G401.6 (cell line): ENCODE measurements at regions not wholly inside any gene's neighbourhood (a gene's known extent, or its start where the extent isn't known, plus 50 kb on each side); places are given as distances from the start of the nearest gene placed in this dataset.
A peak's percentile ranks its signal among the peaks of the same experiment; 100 is the strongest.
"Not testable (repeated sequence)": the region's sequence is repeated elsewhere in the genome, so short reads cannot be mapped to it uniquely, and the experiment has no call there.

Experiments used
- FAIRE-seq: peaks from 2 replicates; lab custom pipeline; 2012; peaks lifted over from hg19 to GRCh38; lab: Jason Lieb, UNC

- no peak for FAIRE-seq
Measured at GRCh38 chr6:103723438-103724322, 1136.0 kb downstream of the HACE1 start.

- FAIRE-seq, result no peak
Measured at GRCh38 chr6:103722683-103723082, 1137.0 kb downstream of the HACE1 start.

GRCh38 chr6:103721923-103722322 is 1137.8 kb downstream of the HACE1 start:
- peak; percentile 99 for FAIRE-seq

GRCh38 chr6:103720393-103720792 is 1139.3 kb downstream of the HACE1 start:
- no peak for FAIRE-seq

- FAIRE-seq, result no peak
Measured at GRCh38 chr6:103719545-103719944, 1140.2 kb downstream of the HACE1 start.

DNA sequence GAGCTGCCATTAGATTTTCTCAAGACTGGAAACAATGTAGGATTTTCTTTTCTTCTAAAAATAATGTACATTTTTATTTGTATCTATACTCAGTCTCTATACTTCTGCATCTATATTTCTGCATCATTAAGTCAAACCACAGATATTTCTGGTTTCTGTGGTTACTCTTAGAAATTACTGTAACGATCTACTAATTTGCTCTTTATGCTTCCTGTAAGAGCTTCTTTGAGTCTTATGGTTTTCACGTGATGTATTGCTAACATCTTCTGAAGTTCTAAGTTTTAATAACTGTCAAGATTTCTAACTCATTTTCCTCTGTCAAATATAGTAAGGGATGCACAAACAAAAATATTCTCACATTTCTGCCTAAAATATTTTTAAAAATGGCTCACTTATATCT is 1144.5 kb downstream of the HACE1 start:
- FAIRE-seq, result no peak

DNA sequence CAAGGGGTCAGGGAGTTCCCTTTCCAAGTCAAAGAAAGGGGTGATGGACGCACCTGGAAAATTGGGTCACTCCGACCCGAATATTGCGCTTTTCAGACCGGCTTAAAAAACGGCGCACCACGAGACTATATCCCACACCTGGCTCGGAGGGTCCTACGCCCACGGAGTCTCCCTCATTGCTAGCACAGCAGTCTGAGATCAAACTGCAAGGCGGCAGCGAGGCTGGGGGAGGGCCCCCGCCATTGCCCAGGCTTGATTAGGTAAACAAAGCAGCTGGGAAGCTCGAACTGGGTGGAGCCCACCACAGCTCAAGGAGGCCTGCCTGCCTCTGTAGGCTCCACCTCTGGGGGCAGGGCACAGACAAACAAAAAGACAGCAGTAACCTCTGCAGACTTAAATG is 1150.5 kb downstream of the HACE1 start:
- not testable (repeated sequence) for FAIRE-seq

DNA sequence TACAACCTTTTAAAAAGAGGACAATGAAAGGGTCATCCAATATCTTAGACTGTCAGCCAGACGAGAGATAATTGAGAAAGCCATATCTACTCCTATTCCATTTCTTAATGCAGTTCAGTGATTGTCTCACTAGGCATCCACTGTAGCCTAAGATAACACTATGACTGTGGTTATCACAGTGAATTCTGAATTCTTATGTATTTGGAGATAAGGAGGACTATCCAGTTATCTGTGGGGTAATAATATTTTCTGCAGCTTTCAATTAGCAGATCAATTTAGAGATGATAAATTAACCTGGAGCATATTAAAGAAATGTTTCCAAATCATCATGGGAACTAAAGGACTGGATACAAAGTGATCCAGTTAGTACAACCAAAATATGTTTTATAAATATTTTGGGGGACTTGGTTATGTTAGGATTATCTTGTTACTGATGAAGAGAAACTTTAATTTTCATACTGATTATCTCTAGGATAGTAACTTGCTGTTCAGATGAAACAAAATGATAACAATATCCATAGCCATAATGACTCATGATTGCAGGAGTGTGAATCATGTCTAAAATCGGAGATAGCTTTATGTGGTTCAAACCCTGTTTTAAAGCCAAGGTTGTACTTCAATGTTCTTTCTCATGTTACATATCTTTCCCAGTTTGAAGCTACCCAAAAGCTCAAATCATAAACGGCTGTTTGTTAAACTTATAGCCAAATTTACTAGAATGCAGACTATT is 1152.0 kb downstream of the HACE1 start:
- no peak for FAIRE-seq

- FAIRE-seq, result peak; percentile 57
Measured at GRCh38 chr6:103699769-103700168, 1160.0 kb downstream of the HACE1 start.

GRCh38 chr6:103687430-103687829 is 1172.3 kb downstream of the HACE1 start:
- FAIRE-seq, result no peak

DNA sequence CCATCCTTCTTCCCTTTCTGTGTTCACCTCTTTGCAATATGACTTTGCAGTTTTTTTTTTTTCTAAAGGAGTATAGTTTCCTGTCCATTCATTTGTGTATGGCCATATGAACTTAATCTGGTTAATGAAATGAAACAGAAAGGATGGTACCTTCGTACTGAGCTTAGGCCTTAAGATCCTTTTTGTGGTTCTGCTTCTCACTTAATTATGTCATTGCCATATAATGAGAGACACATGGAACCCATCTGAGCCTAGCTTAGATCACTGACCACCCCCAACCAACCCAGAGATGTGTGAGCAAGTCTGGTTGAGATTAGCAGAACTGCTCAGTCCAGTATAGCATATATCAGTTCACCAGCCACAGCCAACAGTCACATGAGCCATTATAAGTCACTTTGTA is 1179.6 kb downstream of the HACE1 start:
- no peak for FAIRE-seq

DNA sequence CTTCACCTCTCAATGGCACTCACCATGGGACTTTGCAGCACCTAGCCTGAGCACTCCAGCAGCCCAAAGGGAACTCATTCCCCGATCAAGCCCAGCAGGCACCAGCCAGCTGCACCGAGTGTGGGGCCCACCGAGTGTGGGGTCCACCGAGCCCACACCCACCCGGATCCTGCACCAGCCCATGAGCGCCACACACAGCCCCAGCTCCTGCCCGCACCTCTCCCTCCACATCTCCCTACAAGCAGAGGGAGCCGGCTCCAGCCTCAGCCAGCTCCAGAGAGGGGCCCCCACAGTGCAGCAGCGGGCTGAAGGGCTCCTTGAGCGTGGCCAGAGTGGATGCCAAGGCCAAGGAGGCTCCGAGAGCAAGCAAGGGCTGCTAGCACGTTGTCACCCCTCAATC is 1182.4 kb downstream of the HACE1 start:
- FAIRE-seq, result no peak

DNA sequence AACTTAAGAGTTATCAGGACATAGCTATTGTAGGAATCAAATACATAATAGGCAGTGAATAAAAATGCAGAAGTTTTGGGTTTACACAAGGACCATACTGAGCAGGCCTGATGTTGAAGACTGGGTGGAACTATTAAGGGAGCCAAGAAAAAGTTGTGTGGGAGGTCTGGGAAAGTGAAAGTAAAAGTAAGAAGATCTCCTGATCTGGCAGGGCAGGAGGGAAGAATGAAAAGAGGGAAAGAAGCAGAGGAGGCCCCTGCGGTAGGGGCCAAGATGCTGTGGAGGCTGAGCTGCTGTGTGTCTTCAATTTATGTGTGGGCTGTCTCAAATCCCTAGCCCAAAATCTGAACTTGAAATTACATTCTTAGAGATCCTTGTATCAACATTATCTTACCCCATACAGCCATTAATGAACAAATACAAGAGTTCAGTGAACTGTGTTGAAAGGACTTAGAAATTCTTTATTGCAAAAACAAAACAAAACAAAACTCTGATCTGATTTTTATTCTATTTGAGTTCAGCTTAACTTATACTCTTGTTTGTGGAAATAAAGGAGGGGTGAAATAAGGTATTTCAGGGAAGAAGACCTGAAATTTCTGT is 1183.8 kb downstream of the HACE1 start:
- FAIRE-seq, result no peak

- no peak for FAIRE-seq
Measured at GRCh38 chr6:103674790-103675189, 1184.9 kb downstream of the HACE1 start.

GRCh38 chr6:103672169-103672568 is 1187.5 kb downstream of the HACE1 start:
- peak; percentile 89 for FAIRE-seq

DNA sequence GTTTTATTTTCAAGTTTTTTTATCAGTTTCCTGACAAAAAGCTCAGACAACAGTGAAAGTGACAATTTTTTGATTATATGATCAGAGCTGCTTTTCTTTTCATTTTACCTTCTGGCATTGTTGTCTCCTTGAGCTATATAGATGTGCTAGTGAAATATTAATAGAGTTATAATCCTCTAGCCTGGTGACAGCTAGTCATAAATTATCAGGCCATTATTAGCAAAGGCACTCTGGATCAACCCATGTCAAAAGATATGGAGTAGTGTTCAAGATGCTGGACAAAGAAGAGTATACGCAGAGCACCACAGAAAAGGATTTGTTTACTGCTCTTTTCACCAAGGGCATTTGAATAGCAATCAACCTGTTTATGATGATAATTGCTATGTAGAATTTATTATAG is 1230.1 kb downstream of the HACE1 start:
- no peak for FAIRE-seq

DNA sequence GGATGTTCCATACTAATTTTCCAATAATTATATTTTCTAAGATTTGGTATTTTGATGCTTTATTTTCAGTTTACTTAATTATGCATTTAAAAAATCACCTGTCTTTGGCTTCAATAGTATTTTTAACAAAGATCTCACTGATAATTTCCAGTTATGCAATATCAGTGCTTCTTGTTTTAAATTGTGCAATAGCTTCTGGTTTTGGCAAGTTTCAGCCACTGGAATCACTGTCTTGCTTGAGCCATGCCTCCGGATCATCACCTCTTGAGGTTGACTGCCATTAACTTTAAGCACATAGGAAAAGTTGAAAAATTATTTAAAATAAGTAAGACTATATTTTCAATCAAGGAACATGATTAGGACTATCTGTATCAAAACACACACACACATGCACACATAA is 1242.1 kb downstream of the HACE1 start:
- no peak for FAIRE-seq

DNA sequence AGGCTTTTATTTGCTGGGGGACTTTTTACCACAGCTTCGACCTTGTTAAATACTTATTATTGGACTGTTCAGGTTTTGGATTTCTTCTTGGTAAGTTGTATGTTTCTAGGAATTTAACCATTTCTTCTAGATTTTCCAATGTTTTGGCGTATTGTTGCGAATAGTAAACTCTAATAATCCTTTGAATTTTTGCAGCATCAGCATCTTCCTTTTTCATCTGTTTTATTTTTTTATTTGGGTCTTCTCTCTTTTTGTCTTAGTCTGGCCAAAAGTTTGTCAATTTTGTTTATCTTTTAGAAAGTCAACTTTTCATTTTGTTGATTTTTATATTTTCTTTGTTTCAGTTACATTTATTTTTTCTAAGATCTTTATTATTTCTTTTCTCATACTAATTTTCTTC is 1272.0 kb downstream of the HACE1 start:
- peak; percentile 48 for FAIRE-seq

GRCh38 chr6:103578115-103578514 is 1281.6 kb downstream of the HACE1 start:
- FAIRE-seq, result no peak

GRCh38 chr6:103570431-103570830 is 1289.3 kb downstream of the HACE1 start:
- FAIRE-seq, result no peak

DNA sequence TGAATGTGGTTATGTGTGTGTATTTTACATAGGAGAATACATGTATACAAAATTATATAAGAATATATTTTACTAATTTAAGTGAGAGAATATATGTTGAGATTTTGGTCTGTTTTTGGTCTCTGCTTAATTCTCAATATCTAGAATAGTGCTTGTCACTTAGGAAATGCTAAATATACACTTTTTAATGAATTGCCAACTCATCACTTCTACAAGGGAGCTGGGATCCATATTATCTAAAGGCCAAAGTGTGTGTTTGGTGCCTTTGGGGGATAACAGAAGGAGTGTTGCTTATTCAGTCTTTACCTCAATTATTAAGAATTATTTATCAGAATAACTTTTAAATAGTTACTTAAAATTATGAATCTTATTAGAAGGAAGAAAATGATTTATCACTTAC is 1304.8 kb downstream of the HACE1 start:
- FAIRE-seq, result no peak

DNA sequence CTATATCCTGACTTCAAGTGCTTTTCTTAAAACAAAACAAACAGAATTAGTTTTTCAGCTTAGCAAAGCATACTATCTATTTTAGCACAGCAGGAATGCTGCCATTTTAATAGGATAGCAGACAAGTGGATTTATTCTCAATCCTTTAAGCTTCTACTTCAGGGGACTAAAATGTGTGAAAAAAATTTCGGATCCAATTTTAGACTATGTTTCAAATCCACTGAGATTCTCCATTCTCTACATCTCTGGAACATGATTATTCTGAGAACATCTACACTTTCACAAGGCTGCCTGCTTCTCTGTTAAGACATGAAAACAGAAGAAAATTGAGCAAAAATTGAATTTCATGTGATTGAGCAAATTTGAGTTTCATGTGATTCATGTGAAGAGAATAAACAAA is 1321.3 kb downstream of the HACE1 start:
- no peak for FAIRE-seq

- no peak for FAIRE-seq
Measured at GRCh38 chr6:103534814-103535213, 1324.9 kb downstream of the HACE1 start.
